HCT116 (cell line): ENCODE measurements at regions not wholly inside any gene's neighbourhood (a gene's known extent, or its start where the extent isn't known, plus 50 kb on each side); places are given as distances from the start of the nearest gene placed in this dataset.

Experiments used
- EGR1 ChIP-seq: IDR thresholded peaks from 2 replicates; pipeline ENCODE4 v1.6.1; 2012; ENCODE audit warnings: low read depth
- EZH2 ChIP-seq: fragments of 200-600 bp; sonication (generic); IDR thresholded peaks from 2 replicates; pipeline ENCODE4 v1.6.1; 2017; ENCODE audit warnings: antibody characterized with exemption, mixed run types
- EZH2phosphoT487 ChIP-seq: fragments of 200-600 bp; IDR thresholded peaks from 2 replicates; pipeline ENCODE4 v1.6.1; 2018; ENCODE audit warnings: antibody characterized with exemption, borderline replicate concordance
- JUND ChIP-seq: IDR thresholded peaks from 2 replicates; pipeline ENCODE4 v1.6.1; 2012
- POLR2A ChIP-seq: IDR thresholded peaks from 2 replicates; pipeline ENCODE4 v1.7.0; 2011; ENCODE audit warnings: borderline replicate concordance; ENCODE audit not compliant: insufficient read depth, insufficient read length; ENCODE audit errors: extremely low read depth
- POLR2AphosphoS5 ChIP-seq: IDR thresholded peaks from 2 replicates; pipeline ENCODE4 v1.6.1; 2011; ENCODE audit warnings: mild to moderate bottlenecking, low read depth, low read length, moderate library complexity
- YY1 ChIP-seq: IDR thresholded peaks from 2 replicates; pipeline ENCODE4 v1.6.1; 2011; ENCODE audit warnings: low read length, low read depth, moderate library complexity, mild to moderate bottlenecking; ENCODE audit not compliant: insufficient replicate concordance; ENCODE audit errors: extremely low read depth
- ZFX ChIP-seq: fragments of 450-650 bp; IDR thresholded peaks from 2 replicates; pipeline ENCODE4 v1.6.1; 2017
- ZNF274 ChIP-seq: fragments of 200-500 bp; sonication (Bioruptor generic); IDR thresholded peaks from 2 replicates; pipeline ENCODE4 v1.6.1; 2014; ENCODE audit warnings: mild to moderate bottlenecking, low read depth, low read length, inconsistent platforms
- TF ChIP-seq, protein P1 (sequence below): IDR thresholded peaks from 2 replicates; pipeline ENCODE4 v1.6.1; 2012; ENCODE audit warnings: low read depth
- TF ChIP-seq, protein P2 (sequence below), 3 experiments: fragments of 200-600 bp in 1 of 3; sonication (generic) in 1 of 3; IDR thresholded peaks in 2 of 3; conservative IDR thresholded peaks in 1 of 3; 2 replicates each; pipeline ENCODE4 v1.5.1; 2012 to 2017; ENCODE audit warnings: low read depth in 2 of 3, low read length in 2 of 3, antibody characterized with exemption in 1 of 3, borderline replicate concordance in 1 of 3, control low read depth in 1 of 3, mild to moderate bottlenecking in 1 of 3, mixed read lengths in 1 of 3, mixed run types in 1 of 3, moderate library complexity in 1 of 3; ENCODE audit not compliant: insufficient read depth in 1 of 3
- TF ChIP-seq, protein P3 (sequence below): IDR thresholded peaks from 2 replicates; pipeline ENCODE4 v1.6.1; 2011; ENCODE audit warnings: mild to moderate bottlenecking, low read length, moderate library complexity; ENCODE audit not compliant: insufficient replicate concordance; ENCODE audit errors: extremely low read depth

DNA sequence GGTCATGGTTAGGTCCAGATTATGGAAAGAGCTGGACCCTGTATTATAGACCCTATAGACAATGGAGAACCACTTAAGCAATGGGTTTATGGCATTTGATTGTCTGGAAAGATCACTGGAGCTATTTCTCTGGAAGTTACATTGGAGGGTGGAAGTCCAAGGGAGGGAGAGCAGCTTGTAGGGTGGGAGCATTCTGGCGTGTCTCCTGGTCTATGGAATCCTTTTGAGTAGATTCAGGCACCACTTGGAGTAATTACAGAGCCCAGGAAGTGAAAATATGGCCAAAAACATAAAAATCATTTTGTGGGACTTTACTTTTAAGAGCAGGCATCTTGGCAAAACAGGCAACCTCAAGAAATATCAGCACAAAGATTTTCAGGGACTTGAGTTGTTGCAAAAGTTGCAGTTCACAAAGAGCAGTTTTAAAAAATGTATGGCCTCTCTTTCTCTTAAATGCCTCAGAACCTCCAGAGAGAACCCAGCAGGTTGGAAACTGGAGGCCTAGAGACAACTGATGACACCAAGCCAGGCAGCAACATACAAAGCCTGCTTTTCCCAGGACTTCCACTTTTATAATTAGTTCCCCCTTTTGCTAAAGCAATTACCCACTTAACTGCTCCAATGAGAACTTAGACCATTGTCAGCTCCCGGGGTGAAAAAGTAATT is 331.0 kb downstream of the MYCN start:
- TF ChIP-seq, protein P1, sequence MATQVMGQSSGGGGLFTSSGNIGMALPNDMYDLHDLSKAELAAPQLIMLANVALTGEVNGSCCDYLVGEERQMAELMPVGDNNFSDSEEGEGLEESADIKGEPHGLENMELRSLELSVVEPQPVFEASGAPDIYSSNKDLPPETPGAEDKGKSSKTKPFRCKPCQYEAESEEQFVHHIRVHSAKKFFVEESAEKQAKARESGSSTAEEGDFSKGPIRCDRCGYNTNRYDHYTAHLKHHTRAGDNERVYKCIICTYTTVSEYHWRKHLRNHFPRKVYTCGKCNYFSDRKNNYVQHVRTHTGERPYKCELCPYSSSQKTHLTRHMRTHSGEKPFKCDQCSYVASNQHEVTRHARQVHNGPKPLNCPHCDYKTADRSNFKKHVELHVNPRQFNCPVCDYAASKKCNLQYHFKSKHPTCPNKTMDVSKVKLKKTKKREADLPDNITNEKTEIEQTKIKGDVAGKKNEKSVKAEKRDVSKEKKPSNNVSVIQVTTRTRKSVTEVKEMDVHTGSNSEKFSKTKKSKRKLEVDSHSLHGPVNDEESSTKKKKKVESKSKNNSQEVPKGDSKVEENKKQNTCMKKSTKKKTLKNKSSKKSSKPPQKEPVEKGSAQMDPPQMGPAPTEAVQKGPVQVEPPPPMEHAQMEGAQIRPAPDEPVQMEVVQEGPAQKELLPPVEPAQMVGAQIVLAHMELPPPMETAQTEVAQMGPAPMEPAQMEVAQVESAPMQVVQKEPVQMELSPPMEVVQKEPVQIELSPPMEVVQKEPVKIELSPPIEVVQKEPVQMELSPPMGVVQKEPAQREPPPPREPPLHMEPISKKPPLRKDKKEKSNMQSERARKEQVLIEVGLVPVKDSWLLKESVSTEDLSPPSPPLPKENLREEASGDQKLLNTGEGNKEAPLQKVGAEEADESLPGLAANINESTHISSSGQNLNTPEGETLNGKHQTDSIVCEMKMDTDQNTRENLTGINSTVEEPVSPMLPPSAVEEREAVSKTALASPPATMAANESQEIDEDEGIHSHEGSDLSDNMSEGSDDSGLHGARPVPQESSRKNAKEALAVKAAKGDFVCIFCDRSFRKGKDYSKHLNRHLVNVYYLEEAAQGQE, result no peak
- TF ChIP-seq, protein P2, sequence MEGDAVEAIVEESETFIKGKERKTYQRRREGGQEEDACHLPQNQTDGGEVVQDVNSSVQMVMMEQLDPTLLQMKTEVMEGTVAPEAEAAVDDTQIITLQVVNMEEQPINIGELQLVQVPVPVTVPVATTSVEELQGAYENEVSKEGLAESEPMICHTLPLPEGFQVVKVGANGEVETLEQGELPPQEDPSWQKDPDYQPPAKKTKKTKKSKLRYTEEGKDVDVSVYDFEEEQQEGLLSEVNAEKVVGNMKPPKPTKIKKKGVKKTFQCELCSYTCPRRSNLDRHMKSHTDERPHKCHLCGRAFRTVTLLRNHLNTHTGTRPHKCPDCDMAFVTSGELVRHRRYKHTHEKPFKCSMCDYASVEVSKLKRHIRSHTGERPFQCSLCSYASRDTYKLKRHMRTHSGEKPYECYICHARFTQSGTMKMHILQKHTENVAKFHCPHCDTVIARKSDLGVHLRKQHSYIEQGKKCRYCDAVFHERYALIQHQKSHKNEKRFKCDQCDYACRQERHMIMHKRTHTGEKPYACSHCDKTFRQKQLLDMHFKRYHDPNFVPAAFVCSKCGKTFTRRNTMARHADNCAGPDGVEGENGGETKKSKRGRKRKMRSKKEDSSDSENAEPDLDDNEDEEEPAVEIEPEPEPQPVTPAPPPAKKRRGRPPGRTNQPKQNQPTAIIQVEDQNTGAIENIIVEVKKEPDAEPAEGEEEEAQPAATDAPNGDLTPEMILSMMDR (IDR thresholded peaks at IDR 0.05 in 2 of 3, conservative IDR thresholded peaks at IDR 0.05 in 1 of 3; ENCODE audit: borderline replicate concordance in 1 of 3, insufficient read depth in 1 of 3, low read depth in 2 of 3, low read length in 2 of 3), result no peak
- TF ChIP-seq POLR2A, result no peak
- no peak for TF ChIP-seq POLR2AphosphoS5
- TF ChIP-seq EZH2phosphoT487, result no peak
- no peak for TF ChIP-seq JUND
- TF ChIP-seq EGR1, result no peak
- TF ChIP-seq, protein P3, sequence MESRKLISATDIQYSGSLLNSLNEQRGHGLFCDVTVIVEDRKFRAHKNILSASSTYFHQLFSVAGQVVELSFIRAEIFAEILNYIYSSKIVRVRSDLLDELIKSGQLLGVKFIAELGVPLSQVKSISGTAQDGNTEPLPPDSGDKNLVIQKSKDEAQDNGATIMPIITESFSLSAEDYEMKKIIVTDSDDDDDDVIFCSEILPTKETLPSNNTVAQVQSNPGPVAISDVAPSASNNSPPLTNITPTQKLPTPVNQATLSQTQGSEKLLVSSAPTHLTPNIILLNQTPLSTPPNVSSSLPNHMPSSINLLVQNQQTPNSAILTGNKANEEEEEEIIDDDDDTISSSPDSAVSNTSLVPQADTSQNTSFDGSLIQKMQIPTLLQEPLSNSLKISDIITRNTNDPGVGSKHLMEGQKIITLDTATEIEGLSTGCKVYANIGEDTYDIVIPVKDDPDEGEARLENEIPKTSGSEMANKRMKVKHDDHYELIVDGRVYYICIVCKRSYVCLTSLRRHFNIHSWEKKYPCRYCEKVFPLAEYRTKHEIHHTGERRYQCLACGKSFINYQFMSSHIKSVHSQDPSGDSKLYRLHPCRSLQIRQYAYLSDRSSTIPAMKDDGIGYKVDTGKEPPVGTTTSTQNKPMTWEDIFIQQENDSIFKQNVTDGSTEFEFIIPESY, result no peak
- TF ChIP-seq EZH2, result no peak
- TF ChIP-seq ZFX, result no peak
- no peak for TF ChIP-seq ZNF274
- TF ChIP-seq YY1, result no peak
